Panc1 (cell line): ENCODE measurements at regions not wholly inside any gene's neighbourhood (a gene's known extent, or its start where the extent isn't known, plus 50 kb on each side); places are given as distances from the start of the nearest gene placed in this dataset.

ENCODE experiments used
- ATAC-seq: fragments of 200-7000 bp; cut with Tn5 transposase; 2 replicates; pipeline ENCODE4 v1.9.1; 2020; ENCODE audit warnings: mild to moderate bottlenecking, moderate library complexity
- BruUV-seq: library from RNA; stranded (reverse); fragments of 400-500 nt; replicated peaks from 2 replicates; lab custom pipeline; 2021; lab: Mats Ljungman, UMichigan
- CTCF ChIA-PET: fragments of 300-600 bp; sonication (Branson Sonifier 250); formaldehyde crosslinking; loops from one replicate; lab custom pipeline; 2022; ENCODE audit warnings: antibody characterized with exemption; lab: Charles Lee
- POLR2A ChIA-PET: fragments of 300-600 bp; sonication (Branson Sonifier 250); formaldehyde crosslinking; loops from one replicate; lab custom pipeline; 2022; ENCODE audit warnings: antibody characterized with exemption; lab: Charles Lee
- DNase-seq: peaks from one replicate; pipeline ENCODE4 v3.0.0-alpha.2; 2010; ENCODE audit warnings: low read depth, low spot score
- H3K27ac ChIP-seq: 2 replicates; pipeline ENCODE4 v1.5.1; 2011; ENCODE audit warnings: mild to moderate bottlenecking, low read length, inconsistent platforms
- H3K27me3 ChIP-seq: fragments of 200-500 bp; sonication (Bioruptor generic); 2 replicates; pipeline ENCODE4 v1.6.0; 2014; ENCODE audit warnings: low read length, inconsistent platforms; ENCODE audit not compliant: control insufficient read depth, insufficient read depth
- H3K36me3 ChIP-seq: fragments of 200-500 bp; sonication (Bioruptor generic); 2 replicates; pipeline ENCODE4 v1.5.1; 2014; ENCODE audit warnings: inconsistent platforms, mild to moderate bottlenecking, low read length, moderate library complexity; ENCODE audit not compliant: control insufficient read depth, insufficient read depth
- H3K4me1 ChIP-seq: 2 replicates; pipeline ENCODE4 v1.5.1; 2011; ENCODE audit warnings: inconsistent platforms, mild to moderate bottlenecking, low read length, moderate library complexity; ENCODE audit not compliant: control insufficient read depth, insufficient read depth
- H3K4me3 ChIP-seq, 2 experiments: 2 replicates each; pipeline ENCODE4 v1.5.1; 2011 to 2012; ENCODE audit warnings: low read depth in 2 of 2, low read length in 2 of 2, mild to moderate bottlenecking in 2 of 2, inconsistent platforms in 1 of 2, moderate library complexity in 1 of 2
- H3K9me3 ChIP-seq: fragments of 200-500 bp; sonication (Bioruptor generic); 2 replicates; pipeline ENCODE4 v1.5.1; 2014; ENCODE audit warnings: low read depth, mild to moderate bottlenecking, inconsistent platforms, low read length, moderate library complexity; ENCODE audit not compliant: control insufficient read depth, insufficient read depth
- CTCF ChIP-seq: fragments of 450-650 bp; IDR thresholded peaks from 2 replicates; pipeline ENCODE4 v1.5.1; 2017; ENCODE audit warnings: mild to moderate bottlenecking
- POLR2AphosphoS5 ChIP-seq: IDR thresholded peaks from 2 replicates; pipeline ENCODE4 v1.6.1; 2012; ENCODE audit warnings: mild to moderate bottlenecking, low read depth, low read length, moderate library complexity
- REST ChIP-seq, 2 experiments: IDR thresholded peaks; 2 replicates each; pipeline ENCODE4 v1.6.1; 2011 to 2012; ENCODE audit warnings: low read depth in 2 of 2, control low read depth in 1 of 2, low read length in 1 of 2, mild to moderate bottlenecking in 1 of 2, moderate library complexity in 1 of 2; ENCODE audit not compliant: insufficient read depth in 1 of 2
- SIN3A ChIP-seq: IDR thresholded peaks from 2 replicates; pipeline ENCODE4 v1.6.1; 2012; ENCODE audit warnings: low read depth, mild to moderate bottlenecking, low read length, moderate library complexity, borderline replicate concordance; ENCODE audit not compliant: insufficient read depth
- TCF7L2 ChIP-seq: IDR thresholded peaks from 2 replicates; pipeline ENCODE4 v1.6.1; 2011; ENCODE audit warnings: mild to moderate bottlenecking, low read depth, low read length, inconsistent platforms
- in situ Hi-C: cut with HindIII; loops from 2 replicates; pipeline ENCODE4 v1.10.0; 2016; ENCODE audit warnings: low sequenced_read_pairs, low pct_unique_long_range_greater_than_20kb
- intact Hi-C: fragments of 100-400 bp; cut with micrococcal nuclease; formaldehyde crosslinking; loops from one replicate; pipeline ENCODE4 v1.10.0; 2022; ENCODE audit not compliant: unreplicated experiment

- no peak for DNase-seq
- H3K9me3 ChIP-seq = no peaks in the 10 kb centered on the region
- in situ Hi-C loops = no loop called here
- no peaks in the 10 kb centered on the region for H3K27me3 ChIP-seq
- no peak overlapping the region for H3K4me3 ChIP-seq
- no peak overlapping the region for H3K27ac ChIP-seq
- ChIA-PET CTCF (no interaction called here), POLR2A (no interaction called here)
- no peak for ATAC-seq
- TF ChIP-seq CTCF (no peak), REST (IDR thresholded peaks at IDR 0.05; ENCODE audit: insufficient read depth in 1 of 2, low read depth in 2 of 2, low read length in 1 of 2) (no peak), POLR2AphosphoS5 (no peak), TCF7L2 (no peak), SIN3A (no peak)
- no TSS peak for BruUV-seq
- no peaks in the 10 kb centered on the region for H3K36me3 ChIP-seq
- intact Hi-C loops = no loop called here
- H3K4me1 ChIP-seq = no peaks in the 10 kb centered on the region
Measured at GRCh38 chr7:94272821-94273583, 121.7 kb upstream of the COL1A2 start.

GRCh38 chr7:94274828-94275227, 119.9 kb upstream of the COL1A2 start:
- Histone ChIP-seq H3K27me3 (no peaks in the 10 kb centered on the region; the same call in 1 of the 2 replicates), H3K4me3 (no peak overlapping the region), H3K36me3 (no peaks in the 10 kb centered on the region), H3K27ac (no peak overlapping the region), H3K9me3 (no peaks in the 10 kb centered on the region), H3K4me1 (no peaks in the 10 kb centered on the region)
- CTCF ChIA-PET = no interaction called here
- DNase-seq = no peak
- BruUV-seq = no TSS peak
- no peak for TF ChIP-seq TCF7L2
- no peak for TF ChIP-seq REST (IDR thresholded peaks at IDR 0.05; ENCODE audit: insufficient read depth in 1 of 2, low read depth in 2 of 2, low read length in 1 of 2)
- TF ChIP-seq CTCF = no peak
- no peak for TF ChIP-seq SIN3A
- TF ChIP-seq POLR2AphosphoS5 = no peak
- intact Hi-C loops (no loop called here), in situ Hi-C loops (no loop called here)
- POLR2A ChIA-PET = no interaction called here
- ATAC-seq = no peak
